Lung microvascular endothelial cell (primary cell): ENCODE measurements at regions not wholly inside any gene's neighbourhood (a gene's known extent, or its start where the extent isn't known, plus 50 kb on each side); places are given as distances from the start of the nearest gene placed in this dataset.

ENCODE experiments used
- DNase-seq, 2 donors: peaks; one replicate each; pipeline versions ENCODE4 v3.0.0 to v3.0.0-alpha.2; 2010; ENCODE audit warnings: low read depth in 2 of 2

- DNase-seq: no peak
These were observed 54.0 kb upstream of the TPM4 start for GRCh38 chr19:16022251-16022650.

DNA sequence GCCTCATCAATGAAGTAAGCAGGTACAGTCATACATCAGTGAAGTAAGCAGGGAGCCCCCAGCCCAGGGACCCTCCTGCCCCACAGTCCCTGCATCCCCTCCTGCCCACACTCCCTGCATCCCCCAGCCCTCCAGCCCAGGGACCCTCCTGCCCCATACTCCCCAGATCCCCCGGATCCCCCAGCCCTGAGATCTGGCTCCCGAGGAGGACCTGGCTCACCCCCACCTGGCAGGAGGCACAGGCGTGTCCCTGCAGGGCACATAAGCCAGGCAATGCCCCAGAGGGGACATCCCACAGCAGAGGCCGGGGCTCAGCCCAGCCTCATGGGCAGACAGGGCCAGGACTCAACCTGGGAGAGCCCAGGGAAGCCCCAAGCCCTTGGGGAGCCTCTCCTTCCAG, 53.6 kb upstream of the TPM4 start:
- no peak for DNase-seq

DNA sequence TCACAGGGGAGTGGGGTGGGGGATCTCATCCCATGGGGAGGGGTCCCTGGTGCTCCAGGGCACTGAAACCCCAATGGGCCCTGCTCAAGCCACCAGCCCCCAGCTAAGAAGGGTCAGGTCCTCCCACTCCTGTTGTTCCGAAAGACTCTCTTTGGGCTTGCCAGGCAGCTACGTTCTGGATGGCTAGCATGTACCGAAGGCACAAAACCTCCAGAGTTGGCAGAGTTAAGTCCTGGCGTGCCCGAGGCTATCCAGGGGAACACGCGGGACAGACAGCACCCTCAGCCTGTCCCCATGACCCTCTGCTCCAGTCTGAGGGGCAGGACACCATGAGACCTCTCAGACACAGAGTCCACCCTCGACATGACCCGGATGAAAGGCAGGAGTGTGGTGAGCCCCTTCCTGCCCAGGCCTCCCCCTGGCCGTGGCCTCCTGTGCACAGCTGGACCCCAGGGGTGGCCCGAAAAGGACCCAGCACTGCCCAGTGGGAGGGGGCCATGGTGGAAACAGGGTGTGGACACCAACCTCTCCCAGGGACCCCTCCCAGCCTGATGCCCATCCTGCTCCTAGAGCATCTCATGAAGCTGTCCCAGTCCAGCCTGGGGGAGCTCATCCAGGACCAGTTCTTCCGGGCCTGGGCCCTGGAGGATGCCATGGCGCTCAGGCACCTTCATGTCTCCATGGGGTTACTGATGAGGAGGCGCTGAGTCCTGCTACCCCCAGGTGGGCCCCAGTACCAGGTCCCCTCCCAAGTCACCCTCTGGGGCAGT, 53.0 kb upstream of the TPM4 start:
- no peak for DNase-seq

- DNase-seq: no peak
These were observed 51.8 kb upstream of the TPM4 start for GRCh38 chr19:16024266-16025107.

DNA sequence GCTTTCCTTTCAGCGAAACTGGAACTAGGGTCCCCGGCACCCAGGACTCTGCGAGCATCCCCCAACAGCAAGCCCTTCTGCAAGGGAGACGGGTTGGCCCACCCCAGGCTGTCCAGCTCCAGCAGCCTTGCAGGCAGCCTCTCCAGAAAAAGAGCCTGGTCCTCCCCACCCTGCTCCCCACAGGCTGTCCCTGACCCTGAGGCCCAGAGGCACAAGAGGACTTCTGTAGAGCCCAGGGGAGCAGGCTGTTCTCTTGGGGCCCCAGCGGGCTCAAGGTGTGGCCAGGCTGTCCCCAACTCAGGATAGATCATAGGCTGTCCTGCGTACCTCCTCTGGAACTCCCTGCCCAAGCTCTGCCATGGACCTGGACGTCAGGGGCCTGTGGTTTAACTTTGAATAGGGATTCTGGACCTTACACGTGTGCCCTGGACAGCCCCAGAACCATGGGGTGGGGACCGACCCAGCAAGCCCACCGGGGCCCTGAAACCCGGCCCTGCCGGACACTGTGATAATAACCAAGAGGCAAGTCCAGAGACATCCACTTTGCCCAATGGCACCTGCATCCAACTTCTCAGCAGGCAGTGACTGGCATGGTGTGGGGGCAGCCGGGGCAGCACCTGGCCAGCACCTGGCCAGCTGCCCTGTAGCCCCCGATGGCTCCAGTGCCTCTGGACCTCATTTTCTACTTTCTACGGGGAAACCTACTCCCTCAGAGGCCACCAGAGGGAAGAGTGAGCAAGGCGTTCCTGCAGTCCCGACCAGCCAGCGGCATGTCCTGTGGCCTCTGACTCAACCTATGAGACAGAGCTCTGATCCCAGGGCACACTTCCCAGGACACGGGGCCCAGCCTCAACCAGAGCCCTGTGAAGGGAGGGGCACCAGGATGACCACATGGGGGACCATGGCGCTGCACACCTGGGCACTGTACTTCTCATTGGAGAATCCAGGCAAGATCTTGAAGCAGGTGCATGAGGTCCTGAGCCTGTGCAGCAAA, 50.9 kb upstream of the TPM4 start:
- peak; percentile 63 to 73 for DNase-seq

DNA sequence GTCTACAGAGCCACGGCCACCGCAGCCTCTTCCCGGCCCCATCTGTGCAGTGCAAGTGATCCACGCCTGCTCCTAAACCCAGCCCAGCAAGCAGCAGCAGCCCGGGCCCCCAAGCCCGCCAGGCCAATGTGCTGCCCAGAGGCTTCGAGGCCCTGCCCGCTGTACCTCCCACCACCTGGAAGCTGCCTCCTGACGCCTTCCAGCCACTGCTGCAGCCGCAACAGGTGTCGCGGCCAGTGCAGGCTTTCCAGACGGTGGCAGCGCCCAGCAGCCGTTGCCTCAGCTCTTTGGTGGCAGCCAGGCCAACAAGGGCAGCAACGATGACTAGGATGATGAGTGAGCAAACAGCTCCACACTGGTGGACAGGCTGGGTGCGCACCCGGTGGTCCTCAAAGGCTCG, 50.2 kb upstream of the TPM4 start:
- DNase-seq: no peak
